Hepatocyte (in vitro differentiated cells): ENCODE measurements at regions not wholly inside any gene's neighbourhood (a gene's known extent, or its start where the extent isn't known, plus 50 kb on each side); places are given as distances from the start of the nearest gene placed in this dataset.

ENCODE experiments used
- CTCF ChIP-seq: fragments of 200-600 bp; sonication (generic); IDR thresholded peaks from 2 replicates; pipeline ENCODE4 v1.5.1; 2016; ENCODE audit warnings: antibody characterized with exemption, mild to moderate bottlenecking; ENCODE audit not compliant: poor library complexity
- EZH2 ChIP-seq: fragments of 200-600 bp; sonication (generic); IDR thresholded peaks from 2 replicates; pipeline ENCODE4 v1.6.1; 2016; ENCODE audit warnings: antibody characterized with exemption, mild to moderate bottlenecking, borderline replicate concordance
- EZH2phosphoT487 ChIP-seq: fragments of 200-600 bp; sonication (generic); IDR thresholded peaks from one replicate; pipeline ENCODE4 v1.6.1; 2018; ENCODE audit warnings: antibody characterized with exemption, mild to moderate bottlenecking, low read depth, moderate library complexity; ENCODE audit not compliant: unreplicated experiment, severe bottlenecking

DNA sequence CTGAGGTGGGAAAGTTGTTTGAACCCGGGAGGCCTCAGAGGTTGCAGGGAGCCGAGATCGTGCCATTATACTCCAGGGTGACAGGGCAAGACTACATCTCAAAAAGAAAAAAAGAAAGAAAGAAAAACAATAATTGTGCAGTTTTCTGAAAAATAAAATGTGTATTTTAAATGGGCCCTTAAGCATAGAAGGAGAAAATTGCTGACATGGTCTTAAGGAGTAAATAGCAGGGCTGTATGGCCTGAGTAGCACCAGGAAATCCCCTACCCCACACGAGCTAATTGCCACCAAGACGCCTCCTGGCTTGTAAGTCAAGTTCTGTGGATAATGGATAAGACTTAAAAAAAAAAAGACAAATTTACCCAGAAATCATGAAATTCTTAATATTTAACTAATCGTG lies 271.4 kb upstream of the NCKAP5 start:
- TF ChIP-seq CTCF (no peak), EZH2 (no peak), EZH2phosphoT487 (no peak)
